ENCODE measurements at regions not wholly inside any gene's neighbourhood (a gene's known extent, or its start where the extent isn't known, plus 50 kb on each side); places are given as distances from the start of the nearest gene placed in this dataset.

- Histone ChIP-seq H3K4me2 (ENCODE audit: low read depth, low read length, poor library complexity, severe bottlenecking) (no peak overlapping the region), H3K4me1 (ENCODE audit: insufficient read depth, low read length, poor library complexity, severe bottlenecking) (no peaks in the 10 kb centered on the region), H3K9me2 (replicated peaks; ENCODE audit: low read depth, low read length) (no peaks in the 10 kb centered on the region), H3K4me3 (ENCODE audit: low read length, poor library complexity, severe bottlenecking) (no peak overlapping the region), H3K27me3 (ENCODE audit: insufficient read depth, low read length, poor library complexity, severe bottlenecking) (no peaks in the 10 kb centered on the region), H3K36me3 (ENCODE audit: insufficient read depth, low read length) (no peaks in the 10 kb centered on the region), H3K9me3 (ENCODE audit: insufficient read depth, low read depth, low read length) (no peaks in the 10 kb centered on the region), H3K9ac (ENCODE audit: low read depth, low read length, poor library complexity, severe bottlenecking) (no peak overlapping the region), H3F3A (ENCODE audit: low read depth) (no peaks in the 10 kb centered on the region), H3K79me2 (ENCODE audit: insufficient read depth, low read length) (no peaks in the 10 kb centered on the region), H4K20me1 (ENCODE audit: insufficient read depth, low read length, poor library complexity, severe bottlenecking) (no peaks in the 10 kb centered on the region), H2AFZ (ENCODE audit: low read length) (no peak overlapping the region)
- TF ChIP-seq EZH2phosphoT487 (IDR thresholded peaks at IDR 0.05; ENCODE audit: borderline replicate concordance), result no peak
- TF ChIP-seq CTCF (conservative IDR thresholded peaks at IDR 0.05; ENCODE audit: low read length), result no peak
Measured at GRCh38 chr1:96553811-96554210, 167.8 kb upstream of the PTBP2 start.

GRCh38 chr1:96554364-96554763 is 167.2 kb upstream of the PTBP2 start:
- H3K9ac ChIP-seq (ENCODE audit: low read depth, low read length, poor library complexity, severe bottlenecking), result no peak overlapping the region
- no peak overlapping the region for H2AFZ ChIP-seq (ENCODE audit: low read length)
- H3F3A ChIP-seq (ENCODE audit: low read depth), result no peaks in the 10 kb centered on the region
- H3K9me3 ChIP-seq (ENCODE audit: insufficient read depth, low read depth, low read length), result no peaks in the 10 kb centered on the region
- no peaks in the 10 kb centered on the region for H3K4me1 ChIP-seq (ENCODE audit: insufficient read depth, low read length, poor library complexity, severe bottlenecking)
- no peaks in the 10 kb centered on the region for H3K79me2 ChIP-seq (ENCODE audit: insufficient read depth, low read length)
- H3K27me3 ChIP-seq (ENCODE audit: insufficient read depth, low read length, poor library complexity, severe bottlenecking), result no peaks in the 10 kb centered on the region
- H3K9me2 ChIP-seq (replicated peaks; ENCODE audit: low read depth, low read length), result no peaks in the 10 kb centered on the region
- H4K20me1 ChIP-seq (ENCODE audit: insufficient read depth, low read length, poor library complexity, severe bottlenecking), result no peaks in the 10 kb centered on the region
- H3K4me2 ChIP-seq (ENCODE audit: low read depth, low read length, poor library complexity, severe bottlenecking), result no peak overlapping the region
- H3K4me3 ChIP-seq (ENCODE audit: low read length, poor library complexity, severe bottlenecking), result no peak overlapping the region
- no peak for TF ChIP-seq EZH2phosphoT487 (IDR thresholded peaks at IDR 0.05; ENCODE audit: borderline replicate concordance)
- TF ChIP-seq CTCF (conservative IDR thresholded peaks at IDR 0.05; ENCODE audit: low read length), result no peak
- H3K36me3 ChIP-seq (ENCODE audit: insufficient read depth, low read length), result no peaks in the 10 kb centered on the region

GRCh38 chr1:96557336-96557735 is 164.2 kb upstream of the PTBP2 start:
- H3K4me2 ChIP-seq (ENCODE audit: low read depth, low read length, poor library complexity, severe bottlenecking), result no peak overlapping the region
- H2AFZ ChIP-seq (ENCODE audit: low read length), result no peak overlapping the region
- H3K36me3 ChIP-seq (ENCODE audit: insufficient read depth, low read length), result no peaks in the 10 kb centered on the region
- H4K20me1 ChIP-seq (ENCODE audit: insufficient read depth, low read length, poor library complexity, severe bottlenecking), result no peaks in the 10 kb centered on the region
- no peaks in the 10 kb centered on the region for H3K79me2 ChIP-seq (ENCODE audit: insufficient read depth, low read length)
- H3F3A ChIP-seq (ENCODE audit: low read depth), result no peaks in the 10 kb centered on the region
- H3K4me3 ChIP-seq (ENCODE audit: low read length, poor library complexity, severe bottlenecking), result no peak overlapping the region
- TF ChIP-seq CTCF (conservative IDR thresholded peaks at IDR 0.05; ENCODE audit: low read length), result no peak
- TF ChIP-seq EZH2phosphoT487 (IDR thresholded peaks at IDR 0.05; ENCODE audit: borderline replicate concordance), result no peak
- H3K9me3 ChIP-seq (ENCODE audit: insufficient read depth, low read depth, low read length), result no peaks in the 10 kb centered on the region
- no peak overlapping the region for H3K9ac ChIP-seq (ENCODE audit: low read depth, low read length, poor library complexity, severe bottlenecking)
- no peaks in the 10 kb centered on the region for H3K9me2 ChIP-seq (replicated peaks; ENCODE audit: low read depth, low read length)
- no peaks in the 10 kb centered on the region for H3K4me1 ChIP-seq (ENCODE audit: insufficient read depth, low read length, poor library complexity, severe bottlenecking)
- no peaks in the 10 kb centered on the region for H3K27me3 ChIP-seq (ENCODE audit: insufficient read depth, low read length, poor library complexity, severe bottlenecking)
